HG02588 (cell line): ENCODE measurements at regions not wholly inside any gene's neighbourhood (a gene's known extent, or its start where the extent isn't known, plus 50 kb on each side); places are given as distances from the start of the nearest gene placed in this dataset.
"Not testable (repeated sequence)": the region's sequence is repeated elsewhere in the genome, so short reads cannot be mapped to it uniquely, and the experiment has no call there.

Source experiments
- ATAC-seq: cut with Tn5 transposase; IDR thresholded peaks from one replicate; pipeline ENCODE4 v1.9.1; 2021; ENCODE audit warnings: mild to moderate bottlenecking, moderate library complexity; ENCODE audit not compliant: unreplicated experiment

DNA sequence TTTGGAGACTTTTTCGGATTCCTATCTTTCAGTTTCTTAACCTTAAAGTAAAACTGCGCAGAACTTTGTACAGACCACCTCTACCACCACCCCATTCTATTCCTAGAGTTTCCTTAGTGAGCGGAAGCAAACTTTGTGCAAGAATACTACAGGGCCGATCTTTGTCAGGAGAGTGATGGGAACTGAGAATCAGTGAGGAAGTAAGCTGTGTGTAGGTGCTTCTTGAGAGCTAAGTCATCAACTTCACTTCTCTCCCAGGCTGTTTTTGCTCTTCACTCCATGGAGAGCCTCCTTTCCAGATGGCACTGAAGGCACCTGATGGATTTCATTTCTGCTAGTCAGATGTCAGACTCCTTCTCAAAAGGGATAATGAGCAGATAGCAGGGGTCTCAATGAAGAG lies 127.3 kb downstream of the SPATA31D1 start:
- ATAC-seq, result no peak

DNA sequence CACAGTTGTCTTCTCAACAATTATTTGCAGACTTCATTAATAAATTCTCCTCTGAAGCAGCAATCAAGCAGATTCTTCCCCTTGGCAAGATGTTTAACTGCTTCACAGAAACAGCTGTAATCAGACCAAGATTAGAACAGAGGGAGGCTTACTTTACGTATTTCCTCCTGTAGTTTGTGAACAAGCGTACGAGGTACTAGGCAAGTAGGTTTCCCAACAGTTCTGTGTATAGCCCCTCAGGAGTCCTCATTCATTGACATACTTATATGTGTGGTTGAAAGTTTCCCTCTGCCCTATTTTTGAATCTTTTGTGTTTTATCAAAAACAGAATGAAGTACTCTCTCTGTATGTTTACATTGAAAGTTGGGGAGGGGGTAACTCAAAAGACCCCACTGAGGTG lies 128.0 kb downstream of the SPATA31D1 start:
- ATAC-seq, result no peak

DNA sequence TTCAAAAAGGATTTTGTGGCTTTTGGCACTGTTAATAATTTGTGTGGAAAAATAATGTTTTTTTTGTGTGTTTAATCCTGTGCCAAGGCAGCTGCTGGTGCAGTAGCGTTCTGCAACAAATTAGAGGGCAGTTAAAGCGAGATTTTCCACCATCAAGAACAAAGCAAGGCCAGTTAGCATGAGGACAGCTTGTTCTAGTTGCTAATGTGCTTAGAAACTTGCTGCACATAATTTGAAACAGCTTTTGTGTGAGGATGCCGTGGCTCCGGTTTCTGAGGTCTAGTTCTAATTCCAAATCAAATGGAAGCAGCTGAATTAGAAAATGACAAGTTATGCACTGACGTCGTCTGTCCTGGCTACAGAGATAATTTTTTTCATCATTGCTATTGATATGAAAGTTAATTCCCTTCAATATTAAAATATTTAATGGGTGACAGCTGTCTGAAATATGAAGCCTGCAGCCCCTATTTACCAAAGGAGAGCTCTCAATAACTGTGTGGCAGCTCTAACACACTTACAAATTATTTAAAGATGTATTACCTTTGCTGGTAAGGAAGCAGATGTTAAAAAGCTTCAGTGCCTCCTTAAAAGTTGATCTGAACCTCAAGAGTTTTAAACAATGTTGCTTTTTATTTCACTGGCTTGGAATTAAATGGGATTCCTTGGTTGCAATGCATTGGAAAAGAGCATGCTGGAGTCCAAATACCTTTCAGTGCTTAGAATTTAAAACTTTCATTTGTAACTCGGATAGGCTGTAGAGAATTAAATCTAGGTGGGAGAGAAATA lies 128.6 kb downstream of the SPATA31D1 start:
- no peak for ATAC-seq

DNA sequence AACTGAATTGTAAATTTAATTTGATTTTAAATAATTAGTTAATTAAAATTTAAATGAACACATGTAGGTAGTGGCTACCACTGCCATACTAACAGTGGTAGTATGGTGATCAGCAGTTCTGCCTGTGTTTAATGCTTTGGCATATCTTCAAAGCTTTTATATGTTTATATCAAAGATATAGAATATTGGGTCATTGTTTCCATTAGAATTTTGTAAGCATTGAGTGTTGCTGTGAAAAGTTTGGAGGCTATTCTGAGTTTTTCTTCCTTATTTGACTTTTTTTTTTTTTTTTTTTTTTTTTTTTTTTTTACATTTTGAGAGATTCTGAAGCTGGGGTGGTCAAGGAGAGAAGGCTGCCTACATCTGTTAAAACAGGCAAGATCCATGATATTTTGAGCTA lies 134.2 kb downstream of the SPATA31D1 start:
- no peak for ATAC-seq

DNA sequence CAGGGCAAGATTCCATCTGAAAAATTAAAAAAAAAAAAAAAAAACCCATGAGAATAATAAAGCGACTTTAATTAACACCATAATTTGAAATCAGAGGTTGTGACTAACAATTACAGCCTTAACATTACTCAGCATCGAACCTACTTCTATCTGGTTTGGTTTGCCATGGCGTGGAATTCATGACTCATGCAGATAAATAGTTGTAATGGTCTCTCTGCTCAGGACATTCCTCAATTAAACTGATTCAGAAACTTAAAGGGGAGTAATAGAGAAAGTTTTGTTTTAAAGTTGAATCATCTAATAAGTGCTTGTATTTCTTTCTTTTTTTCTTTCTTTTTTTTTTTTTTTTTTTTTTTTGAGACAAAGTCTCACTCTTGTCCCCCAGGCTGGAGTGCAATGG lies 135.5 kb downstream of the SPATA31D1 start:
- ATAC-seq, result no peak

DNA sequence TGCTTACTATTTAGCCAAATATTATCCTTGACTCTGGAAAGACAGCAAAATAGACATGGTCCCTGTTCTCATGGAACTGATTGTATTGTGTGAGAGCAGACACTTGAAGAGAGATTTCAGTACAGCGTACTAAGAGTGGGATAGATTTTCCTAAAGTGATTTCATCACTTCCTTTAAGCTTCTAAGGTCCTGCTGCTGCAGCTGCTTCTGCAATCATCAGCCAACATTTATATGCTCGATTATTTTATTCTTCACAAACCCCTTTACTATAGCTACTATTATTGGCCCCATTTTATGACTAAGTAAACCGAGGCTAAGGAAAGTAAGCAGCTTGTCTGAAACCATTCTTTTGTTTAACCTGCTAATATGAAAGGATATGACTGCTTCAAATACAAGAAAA lies 137.7 kb downstream of the SPATA31D1 start:
- ATAC-seq, result no peak

DNA sequence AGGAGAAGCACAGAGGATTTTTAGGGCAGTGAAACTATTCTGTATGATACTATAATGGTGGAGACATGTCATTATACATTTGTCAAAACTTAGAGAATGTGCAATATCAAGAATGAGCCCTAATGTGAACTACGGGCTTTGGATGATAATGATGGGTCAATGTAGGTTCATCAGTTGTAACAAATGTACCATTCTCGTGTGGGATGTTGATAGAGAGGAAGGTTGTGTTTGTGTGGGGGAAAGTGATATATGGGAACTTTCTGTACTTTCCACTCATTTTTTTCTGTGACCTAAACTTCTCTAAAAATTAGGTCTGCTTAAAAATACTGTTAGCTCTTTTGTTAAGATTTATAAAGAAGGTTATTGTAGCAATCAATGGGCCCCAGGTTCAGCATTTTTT lies 138.9 kb downstream of the SPATA31D1 start:
- no peak for ATAC-seq

DNA sequence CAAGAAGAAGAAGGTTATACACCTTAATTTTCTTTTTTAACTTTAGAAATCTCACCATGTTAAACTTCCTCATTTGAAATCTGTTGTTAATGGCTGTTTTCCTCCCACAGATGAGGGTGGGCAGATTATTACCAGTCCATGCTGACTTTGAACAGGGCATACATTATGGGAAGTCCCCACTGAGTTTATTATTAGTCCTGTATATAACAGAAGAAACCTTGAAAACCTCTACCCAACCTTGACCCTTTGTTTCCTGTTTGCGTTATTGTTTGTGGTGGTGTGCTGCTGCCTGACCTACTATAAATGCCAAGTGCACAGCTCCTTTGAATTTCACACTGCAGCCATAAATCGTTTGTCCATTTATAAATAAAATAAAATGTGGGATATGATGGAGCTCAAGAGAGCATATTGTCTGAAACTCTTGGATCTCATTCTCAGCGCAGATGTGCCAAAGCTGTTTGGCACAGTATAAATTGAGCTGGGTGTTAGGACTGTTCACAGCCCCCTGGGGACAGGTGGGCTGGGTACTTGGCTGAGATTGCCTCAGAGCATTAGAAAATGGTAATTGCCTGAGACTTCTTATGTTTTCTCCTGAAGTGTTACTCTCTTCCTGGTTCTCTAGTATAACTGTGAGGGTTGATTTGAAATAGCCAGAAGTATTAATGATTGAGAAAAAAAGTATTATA lies 139.6 kb downstream of the SPATA31D1 start:
- ATAC-seq, result peak; percentile 90

DNA sequence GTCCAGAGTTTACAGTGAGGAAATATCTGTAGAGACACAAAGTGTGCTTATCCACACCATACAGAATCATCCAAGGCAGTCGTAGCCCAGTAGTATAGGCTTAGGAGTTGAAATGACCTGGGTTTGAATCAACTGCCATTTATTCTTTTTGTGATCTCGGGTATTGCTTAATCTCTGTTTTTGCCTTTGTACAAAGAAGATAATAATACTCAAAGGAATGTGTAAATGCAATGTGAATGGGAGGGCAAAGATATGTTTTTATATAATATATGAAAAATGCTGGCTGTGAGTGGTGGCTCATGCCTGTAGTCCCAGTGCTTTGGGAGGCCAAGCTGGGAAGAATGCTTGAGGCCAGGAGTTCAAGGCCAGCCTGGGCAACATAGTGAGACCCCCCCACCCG lies 141.1 kb downstream of the SPATA31D1 start:
- ATAC-seq, result no peak

DNA sequence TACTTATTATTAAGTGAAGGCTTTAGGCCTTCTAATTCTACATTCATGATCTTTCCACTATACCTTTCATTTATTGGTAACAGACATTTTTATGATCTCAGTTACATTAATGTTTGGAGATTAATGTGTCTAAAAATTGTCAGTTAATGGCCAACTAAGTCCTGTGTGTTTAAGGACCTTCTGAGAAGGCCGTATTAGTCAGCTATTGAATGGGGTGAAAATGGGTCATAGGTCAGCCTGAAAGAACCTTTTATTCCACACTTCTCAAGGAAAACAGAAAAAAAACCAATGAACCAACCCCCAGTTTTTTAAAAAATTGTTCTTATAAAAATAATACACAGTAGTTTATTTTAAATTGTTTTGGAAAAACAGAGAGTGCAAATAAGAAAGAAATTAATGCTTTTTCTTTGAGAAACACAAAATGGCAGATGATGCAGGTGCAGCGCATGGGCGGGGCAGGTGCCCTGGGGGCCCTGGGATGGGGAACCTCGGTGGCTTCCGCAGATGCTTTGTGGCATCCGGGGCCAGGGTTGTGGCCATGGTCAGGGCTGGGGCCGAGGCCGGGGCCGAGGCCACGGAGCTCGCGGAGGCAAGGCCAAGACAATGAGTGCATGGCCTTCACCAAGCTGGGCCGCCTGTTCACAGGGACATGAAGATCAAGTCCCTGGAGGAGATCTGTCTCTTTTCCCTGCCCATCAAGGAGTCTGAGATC lies 141.9 kb downstream of the SPATA31D1 start:
- no peak for ATAC-seq

DNA sequence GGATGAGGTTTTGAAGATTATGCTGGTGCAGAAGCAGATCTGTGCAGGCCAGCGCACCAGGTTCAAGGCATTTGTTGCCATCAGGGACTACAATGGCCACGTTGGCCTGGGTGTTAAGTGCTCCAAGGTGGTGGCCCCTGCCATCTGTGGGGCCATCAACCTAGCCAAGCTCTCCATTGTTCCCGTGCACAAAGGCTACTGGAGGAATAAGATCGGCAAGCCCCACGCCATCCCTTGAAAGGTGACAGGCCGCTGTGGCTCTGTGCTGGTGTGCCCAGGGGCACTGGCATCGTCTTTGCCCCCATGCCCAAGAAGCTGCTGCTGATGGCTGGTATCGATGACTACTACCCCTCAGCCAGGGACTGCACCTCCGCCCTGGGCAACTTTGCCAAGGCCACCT lies 142.5 kb downstream of the SPATA31D1 start:
- ATAC-seq, result no peak

DNA sequence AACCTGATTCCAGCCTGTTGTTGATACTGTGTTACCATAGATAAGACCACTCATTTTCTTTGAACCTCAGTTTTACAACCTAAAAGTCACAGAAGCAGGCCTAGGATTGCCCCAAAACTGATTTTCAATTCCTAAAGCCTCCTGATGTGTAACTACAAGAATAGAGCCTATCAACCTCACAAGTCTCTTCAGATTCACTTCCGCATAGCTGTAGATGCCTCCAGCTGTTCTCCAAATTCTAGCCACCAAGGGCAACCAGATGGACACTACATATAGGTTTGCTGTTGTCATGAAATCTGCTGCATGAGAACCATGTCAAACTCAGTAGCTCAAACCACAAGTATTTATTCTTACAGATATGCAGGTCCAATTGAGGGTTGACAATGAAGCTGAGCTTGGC lies 143.5 kb downstream of the SPATA31D1 start:
- no peak for ATAC-seq

DNA sequence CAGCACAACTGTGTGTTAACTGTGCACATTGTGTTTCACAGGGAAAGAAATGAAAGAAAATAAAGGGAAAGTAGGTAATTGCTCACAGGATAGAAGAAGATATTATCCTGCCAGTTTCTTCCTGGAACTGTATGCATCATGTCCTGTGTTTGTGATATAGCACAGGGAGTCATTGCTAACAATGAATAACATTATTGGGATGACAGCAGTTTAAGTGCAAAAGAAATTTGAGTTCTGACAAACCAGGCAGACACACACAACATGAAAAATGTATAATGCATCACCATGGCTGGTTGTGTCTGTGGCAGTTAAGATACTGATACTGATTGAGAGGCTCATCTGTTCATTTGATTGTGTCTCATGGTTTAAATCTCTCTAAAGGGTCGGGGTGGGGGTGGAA lies 145.4 kb downstream of the SPATA31D1 start:
- ATAC-seq, result no peak

DNA sequence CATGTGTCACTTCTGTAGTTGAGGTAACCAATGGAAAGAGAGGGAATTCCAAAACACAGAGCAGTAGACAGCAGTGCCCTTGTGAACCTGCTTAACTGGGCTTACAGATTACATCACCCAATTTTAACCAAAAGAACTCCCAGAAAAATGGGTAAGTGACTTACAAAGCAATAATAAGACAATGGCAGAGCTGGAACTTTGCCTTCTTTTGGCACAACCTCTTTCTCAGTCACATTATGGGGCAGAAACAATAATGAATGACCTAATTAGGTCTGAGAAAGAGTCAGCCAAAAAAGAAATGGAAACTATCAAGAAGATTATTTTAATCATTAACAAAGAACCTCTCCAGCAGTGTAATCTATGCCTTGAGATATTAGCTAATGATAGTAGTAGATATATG lies 146.5 kb downstream of the SPATA31D1 start:
- no peak for ATAC-seq

DNA sequence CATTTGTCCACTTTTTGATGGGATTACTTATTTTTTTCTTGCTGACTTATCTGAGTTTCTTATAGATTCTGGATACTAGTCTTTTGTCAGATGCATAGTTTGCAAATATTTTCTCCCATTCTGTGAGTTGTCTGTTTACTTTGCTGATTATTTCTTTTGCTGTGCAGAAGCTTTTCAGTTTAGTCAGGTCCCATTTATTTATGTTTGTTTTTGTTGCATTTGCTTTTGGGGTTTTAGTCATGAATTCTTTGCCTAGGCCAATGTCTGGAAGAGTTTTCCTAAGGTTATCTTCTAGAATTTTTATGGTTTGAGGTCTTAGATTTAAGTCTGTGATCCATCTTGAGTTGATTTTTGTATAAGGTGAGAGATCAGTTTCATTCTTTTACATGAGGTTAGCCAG lies 149.5 kb downstream of the SPATA31D1 start:
- ATAC-seq, result not testable (repeated sequence)

DNA sequence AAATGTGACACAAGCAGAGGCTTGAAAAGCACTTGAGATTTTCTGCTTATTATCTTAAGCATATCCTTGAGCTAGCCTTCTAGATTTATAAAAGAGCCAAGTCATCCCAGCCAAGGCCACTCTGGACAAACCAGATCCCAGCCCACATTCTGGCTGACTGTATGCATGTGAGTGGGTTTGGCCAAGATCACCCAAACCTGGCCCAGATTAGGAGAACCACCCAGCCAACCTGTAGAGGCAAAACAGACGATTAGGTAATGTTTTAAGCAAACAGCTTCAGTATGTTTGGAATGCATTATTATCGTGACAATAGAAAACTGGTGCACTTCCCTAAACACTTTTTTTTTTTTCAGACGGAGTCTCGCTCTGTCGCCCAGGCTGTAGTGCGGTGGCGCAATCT lies 151.9 kb downstream of the SPATA31D1 start:
- ATAC-seq, result no peak

DNA sequence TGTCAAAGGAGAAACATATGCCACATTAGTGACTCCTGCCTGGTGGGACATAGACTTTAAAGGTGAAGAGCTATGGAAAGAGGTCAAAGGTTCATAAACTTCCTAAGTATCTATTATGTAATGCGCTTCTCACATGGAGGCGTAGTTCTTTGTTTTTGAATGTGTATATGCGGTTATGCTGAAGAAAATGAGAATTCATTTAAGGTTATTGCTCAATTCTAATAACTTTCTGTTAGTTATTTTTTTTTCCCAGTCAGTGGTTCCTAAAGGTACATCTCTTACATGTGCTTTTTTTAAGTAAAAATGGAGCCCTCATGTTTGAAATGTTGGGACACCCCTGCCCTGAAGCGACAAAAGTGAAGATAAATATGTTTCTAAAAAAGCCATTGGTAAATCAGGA lies 156.2 kb downstream of the SPATA31D1 start:
- ATAC-seq, result no peak

DNA sequence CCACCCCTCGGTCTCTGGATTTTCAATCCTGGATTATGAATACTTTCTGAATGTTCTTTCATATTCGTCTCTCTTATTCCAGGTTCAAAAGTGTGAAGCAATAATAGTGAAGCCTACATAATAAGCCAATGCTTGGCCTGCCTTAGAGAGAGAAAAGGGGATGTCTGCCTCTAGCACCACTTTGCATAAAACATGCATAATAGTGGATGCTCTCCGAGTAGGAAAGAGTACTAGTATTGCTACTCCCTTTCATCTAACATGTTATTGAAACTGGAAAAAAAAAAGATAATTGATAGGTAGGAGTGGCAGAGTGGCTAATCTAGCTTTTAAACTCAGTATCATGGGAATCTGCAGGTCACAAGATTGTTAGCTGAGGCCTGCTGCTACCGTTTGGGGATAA lies 158.1 kb downstream of the SPATA31D1 start:
- ATAC-seq, result no peak

DNA sequence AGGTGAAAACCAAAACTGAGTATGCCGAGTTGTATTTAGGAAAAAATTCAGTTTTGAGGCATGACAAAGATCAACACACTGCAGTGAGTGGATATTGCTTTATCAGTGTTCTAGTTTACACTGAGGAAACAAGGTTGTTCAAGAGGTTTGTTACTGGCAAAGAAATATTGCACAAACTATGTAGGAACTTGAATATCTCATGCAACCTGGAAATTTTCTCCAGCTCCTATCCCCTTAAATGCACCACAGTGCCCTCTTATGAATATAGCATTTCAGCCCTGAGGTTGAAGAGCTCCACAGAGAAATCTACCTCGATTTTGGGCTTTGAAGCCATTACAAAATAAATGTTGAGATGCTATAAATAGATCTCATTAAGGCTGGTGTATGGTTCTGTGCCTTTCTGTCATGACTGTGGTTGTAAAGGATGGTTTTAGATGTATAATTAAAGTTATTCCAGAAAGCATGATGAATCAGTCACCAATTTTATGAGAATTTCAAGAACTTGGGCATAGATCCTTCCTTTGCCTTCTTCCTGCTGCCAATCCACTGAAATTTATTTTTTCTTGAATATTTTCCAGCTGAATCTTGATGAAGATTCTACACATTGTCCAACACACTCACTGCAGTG lies 159.3 kb downstream of the SPATA31D1 start:
- no peak for ATAC-seq

DNA sequence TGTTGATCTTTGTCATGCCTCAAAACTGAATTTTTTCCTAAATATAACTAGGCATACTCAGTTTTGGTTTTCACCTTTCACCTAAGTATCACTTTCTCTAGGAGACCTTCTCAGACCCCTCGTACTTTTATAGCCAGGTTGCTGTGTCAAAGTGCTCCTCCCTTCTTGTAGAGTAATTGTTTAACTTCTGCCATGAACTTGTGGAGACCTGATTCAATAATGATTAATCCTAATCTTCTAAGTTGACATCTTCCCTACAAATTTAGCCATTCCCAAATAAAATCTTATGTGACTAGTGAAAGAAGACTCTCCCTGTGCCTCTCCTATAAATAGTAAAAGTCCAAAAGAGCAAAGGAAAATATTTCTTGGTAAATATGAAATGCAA lies 159.8 kb downstream of the SPATA31D1 start:
- no peak for ATAC-seq

DNA sequence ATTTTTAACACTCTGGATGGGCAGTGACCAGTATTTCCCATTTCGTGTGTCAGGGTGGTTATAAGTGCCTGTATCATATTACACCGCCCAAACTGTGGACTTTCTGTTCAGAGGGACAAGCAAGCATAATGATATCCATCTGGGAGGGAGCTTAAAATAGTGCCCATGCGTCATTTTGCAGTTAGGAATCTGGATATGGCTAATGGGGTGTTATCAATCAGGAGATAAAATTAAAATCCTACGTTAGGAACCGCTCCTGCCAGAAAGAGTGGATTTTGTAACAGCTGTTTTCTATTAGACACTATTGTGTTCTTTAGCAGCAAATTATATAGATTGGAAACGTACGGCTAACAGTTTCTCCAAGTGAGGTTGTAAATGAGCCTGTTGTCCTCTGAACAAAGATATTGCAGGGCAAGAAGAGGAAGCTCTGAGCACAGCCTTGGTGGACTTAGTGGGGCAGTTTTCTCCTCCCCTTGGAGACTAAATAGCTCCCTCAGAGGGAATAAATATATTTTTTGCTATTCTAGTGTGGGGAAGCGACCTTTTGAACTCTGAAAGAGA lies 160.4 kb downstream of the SPATA31D1 start:
- ATAC-seq, result no peak
